Motor neuron (in vitro differentiated cells): ENCODE measurements at regions not wholly inside any gene's neighbourhood (a gene's known extent, or its start where the extent isn't known, plus 50 kb on each side); places are given as distances from the start of the nearest gene placed in this dataset.
A peak's percentile ranks its signal among the peaks of the same experiment; 100 is the strongest.

Source experiments
- ATAC-seq, 8 experiments: fragments of 200-7000 bp; cut with Tn5 transposase; replicated peaks in 6 of 8; 2 replicates each; pipeline ENCODE4 v1.8.0; 2021; ENCODE audit warnings: mild to moderate bottlenecking in 8 of 8, moderate library complexity in 8 of 8
- H3K27ac ChIP-seq, 2 donors: fragments of 250-450 bp; sonication (Bioruptor Pico); 2 replicates each; pipeline ENCODE4 v1.9.0; 2021; ENCODE audit warnings: antibody characterized with exemption in 2 of 2, mild to moderate bottlenecking in 2 of 2, moderate library complexity in 1 of 2
- H3K4me1 ChIP-seq, 2 donors: fragments of 250-450 bp; sonication (Bioruptor Pico); replicated peaks in 1 of 2; 2 replicates each; pipeline ENCODE4 v1.6.1; 2021; ENCODE audit warnings: antibody characterized with exemption in 2 of 2, mild to moderate bottlenecking in 2 of 2, moderate library complexity in 1 of 2
- H3K4me3 ChIP-seq, 5 donors: fragments of 250-450 bp; sonication (Bioruptor Pico); 2 replicates each; pipeline ENCODE4 v1.9.0; 2021; ENCODE audit warnings: antibody characterized with exemption in 5 of 5, mild to moderate bottlenecking in 5 of 5, moderate library complexity in 4 of 5
- WGBS, 10 experiments: fragments of 450-650 bp; shearing (Covaris generic); methylation state at CpG; one replicate each; pipeline ENCODE4 v1.0.0; 2022; 5-methylcytosine and 5-hydroxymethylcytosine counted together
- in situ Hi-C, 9 experiments: fragments of 400-800 bp; cut with MboI; loops; one replicate each; pipeline ENCODE4 v1.15.0; 2021; ENCODE audit warnings: low sequenced_read_pairs in 9 of 9, low pct_unique_long_range_greater_than_20kb in 2 of 9; ENCODE audit not compliant: unreplicated experiment in 9 of 9

DNA sequence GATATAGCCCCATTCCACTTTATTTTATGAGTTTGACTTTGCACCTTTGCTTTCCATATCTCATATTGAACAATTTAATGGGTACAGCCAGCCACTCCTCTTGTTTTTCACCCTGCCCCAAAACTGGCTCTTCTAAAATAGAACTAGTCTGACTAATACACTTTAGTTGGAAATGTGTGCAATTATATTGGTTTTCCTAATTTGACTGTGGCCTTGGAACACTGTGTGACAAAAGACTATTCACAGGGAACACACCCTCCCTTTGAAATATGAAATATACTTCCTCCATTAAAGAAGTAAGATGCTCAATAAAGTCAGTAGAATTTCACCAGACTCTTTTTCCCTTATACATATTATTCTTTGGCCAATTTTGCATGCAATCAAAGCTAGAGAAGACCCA, 218.6 kb upstream of the DCN start:
- ATAC-seq = no peak
- no peak overlapping the region for H3K4me3 ChIP-seq
- H3K4me1 ChIP-seq = peaks cover 13 to 15% of the 10 kb centered on the region in 2 donors
- in situ Hi-C loops = no loop called here
- no peak overlapping the region for H3K27ac ChIP-seq

DNA sequence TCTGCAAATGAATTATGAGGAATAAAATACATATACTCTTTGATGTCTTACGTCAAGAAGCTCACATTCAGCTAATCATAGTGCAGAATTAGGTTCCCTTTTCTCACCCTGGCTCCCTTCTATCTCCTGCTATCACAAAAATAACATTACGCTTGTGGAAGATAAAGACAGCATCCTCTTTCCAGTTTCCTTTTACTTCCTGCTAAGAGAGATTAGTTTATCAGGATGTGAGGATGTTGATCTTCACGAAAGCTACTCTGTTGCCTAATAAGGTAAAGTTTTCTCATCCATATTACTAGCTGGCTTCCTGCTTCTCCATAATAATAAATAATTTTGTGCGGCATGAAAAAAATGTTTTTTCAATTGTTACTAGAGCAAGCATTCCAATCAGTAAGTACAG, 217.7 kb upstream of the DCN start:
- ATAC-seq = no peak
- no peak overlapping the region for H3K4me3 ChIP-seq
- no peak overlapping the region for H3K27ac ChIP-seq
- in situ Hi-C loops = no loop called here
- 91 to 100% (median 95%) methylated on average over 1 to 4 of the region's 4 CpGs for WGBS, 10 experiments
- peaks cover 12 to 14% of the 10 kb centered on the region in 2 donors for H3K4me1 ChIP-seq

- H3K4me1 ChIP-seq = no peaks in the 10 kb centered on the region
- 67 to 100% (median 87%) methylated on average over 1 to 4 of the region's 4 CpGs; no CpG with 5 or more reads in 1 of the 10 experiments for WGBS, 10 experiments
- no peak overlapping the region for H3K27ac ChIP-seq
- ATAC-seq = no peak
- in situ Hi-C loops = loop anchor here in 7 of 9 experiments (10.0 to 25.0 kb wide), 5 partner anchors 164 to 1164 kb away; partner anchors contain the start of gene BTG1 (in 6 of the 7)
- no peak overlapping the region for H3K4me3 ChIP-seq
Measured at GRCh38 chr12:91397866-91398532, 215.4 kb upstream of the DCN start.

GRCh38 chr12:91396293-91396692, 213.7 kb upstream of the DCN start:
- no peak overlapping the region for H3K27ac ChIP-seq
- in situ Hi-C loops = loop anchor here in 7 of 9 experiments (10.0 to 25.0 kb wide), 5 partner anchors 166 to 1166 kb away; partner anchors contain the start of gene BTG1 (in 6 of the 7)
- no peaks in the 10 kb centered on the region for H3K4me1 ChIP-seq
- no peak overlapping the region for H3K4me3 ChIP-seq
- no peak for ATAC-seq

GRCh38 chr12:91395628-91396135, 213.1 kb upstream of the DCN start:
- in situ Hi-C loops = loop anchor here in 7 of 9 experiments (10.0 to 25.0 kb wide), 5 partner anchors 167 to 1167 kb away; partner anchors contain the start of gene BTG1 (in 6 of the 7)
- no peak overlapping the region for H3K4me3 ChIP-seq
- WGBS, 10 experiments = 62 to 93% (median 76%) methylated on average over 3 to 5 of the region's 5 CpGs; no CpG with 5 or more reads in 4 of the 10 experiments
- H3K4me1 ChIP-seq = no peaks in the 10 kb centered on the region
- ATAC-seq = no peak
- H3K27ac ChIP-seq = no peak overlapping the region

DNA sequence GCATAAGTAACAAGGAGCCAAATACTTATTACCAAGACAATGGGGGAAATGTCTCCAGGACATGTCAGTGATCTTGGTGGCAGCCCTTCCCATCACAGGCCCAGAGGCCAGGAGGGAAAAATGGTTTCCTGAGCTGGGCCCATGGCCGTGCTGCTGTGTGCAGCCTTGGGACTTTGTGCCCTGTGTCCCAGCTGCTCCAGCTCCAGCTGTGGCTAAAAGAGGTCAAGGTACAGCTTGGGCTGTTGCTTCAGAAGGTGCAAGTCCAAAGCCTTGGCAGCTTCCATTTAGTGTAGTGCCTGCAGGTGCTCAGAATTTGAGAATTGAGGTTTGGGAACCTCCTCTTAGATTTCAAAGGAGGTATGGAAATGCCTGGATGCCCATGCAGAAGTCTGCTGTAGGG, 212.3 kb upstream of the DCN start:
- H3K27ac ChIP-seq = no peak overlapping the region
- WGBS, 10 experiments = 100% methylated on average over 1 of the region's 1 CpG; no CpG with 5 or more reads in 7 of the 10 experiments
- in situ Hi-C loops = loop anchor here in 7 of 9 experiments (10.0 to 25.0 kb wide), 5 partner anchors 167 to 1167 kb away; partner anchors contain the start of gene BTG1 (in 6 of the 7)
- no peaks in the 10 kb centered on the region for H3K4me1 ChIP-seq
- no peak for ATAC-seq
- H3K4me3 ChIP-seq = no peak overlapping the region

- in situ Hi-C loops = loop anchor here in 7 of 9 experiments (25.0 kb wide), 4 partner anchors 174 to 1174 kb away; partner anchors contain the start of gene BTG1 (in 6 of the 7)
- Histone ChIP-seq H3K27ac (no peak overlapping the region), H3K4me1 (no peaks in the 10 kb centered on the region), H3K4me3 (no peak overlapping the region)
- WGBS, 10 experiments = 29 to 100% (median 59%) methylated on average over 1 of the region's 1 CpG; no CpG with 5 or more reads in 4 of the 10 experiments
- no peak for ATAC-seq
Measured at GRCh38 chr12:91388573-91388972, 206.0 kb upstream of the DCN start.

- ATAC-seq = no peak
- Histone ChIP-seq H3K27ac (no peak overlapping the region), H3K4me1 (peaks cover 4 to 9% of the 10 kb centered on the region in 2 donors), H3K4me3 (no peak overlapping the region)
- 30 to 100% (median 83%) methylated on average over 1 to 2 of the region's 2 CpGs for WGBS, 10 experiments
- in situ Hi-C loops = loop anchor here in 7 of 9 experiments (25.0 kb wide), 4 partner anchors 175 to 1175 kb away; partner anchors contain the start of gene BTG1 (in 6 of the 7)
Measured at GRCh38 chr12:91387461-91388134, 205.0 kb upstream of the DCN start.

GRCh38 chr12:91384806-91385205, 202.2 kb upstream of the DCN start:
- no peak overlapping the region for H3K27ac ChIP-seq
- peaks cover 18 to 23% of the 10 kb centered on the region in 2 donors for H3K4me1 ChIP-seq
- in situ Hi-C loops = loop anchor here in 7 of 9 experiments (25.0 kb wide), 4 partner anchors 177 to 1177 kb away; partner anchors contain the start of gene BTG1 (in 6 of the 7)
- 57 to 100% (median 100%) methylated on average over 1 to 2 of the region's 2 CpGs for WGBS, 10 experiments
- no peak overlapping the region for H3K4me3 ChIP-seq
- no peak for ATAC-seq

- ATAC-seq = no peak
- WGBS, 10 experiments = 77 to 100% (median 100%) methylated on average over 1 of the region's 1 CpG; no CpG with 5 or more reads in 3 of the 10 experiments
- Histone ChIP-seq H3K4me3 (no peak overlapping the region), H3K4me1 (peaks cover 19 to 23% of the 10 kb centered on the region in 2 donors), H3K27ac (no peak overlapping the region)
- in situ Hi-C loops = loop anchor here in 7 of 9 experiments (25.0 kb wide), 4 partner anchors 178 to 1178 kb away; partner anchors contain the start of gene BTG1 (in 6 of the 7)
Measured at GRCh38 chr12:91384366-91384765, 201.7 kb upstream of the DCN start.

DNA sequence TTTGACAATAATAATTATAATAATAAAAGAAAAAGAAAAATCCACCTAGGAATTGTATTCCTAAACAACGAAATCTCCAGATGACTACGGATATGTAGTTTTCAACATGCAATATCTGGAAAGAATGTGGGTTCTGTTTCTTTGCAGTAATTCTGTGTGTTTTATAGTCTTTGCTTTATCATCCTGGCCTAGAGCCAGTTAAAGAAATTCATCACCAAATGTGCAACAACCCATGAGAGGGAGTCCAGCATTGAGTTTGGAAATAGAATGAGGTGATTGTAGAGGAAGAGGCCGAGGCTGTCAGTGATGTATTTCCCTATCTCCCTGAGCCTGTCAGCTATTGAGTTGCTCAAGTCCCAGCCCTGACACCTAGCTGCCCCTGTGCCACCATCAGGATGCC, 200.5 kb upstream of the DCN start:
- no peak overlapping the region for H3K27ac ChIP-seq
- H3K4me3 ChIP-seq = no peak overlapping the region
- 43 to 96% (median 60%) methylated on average over 1 to 3 of the region's 3 CpGs; no CpG with 5 or more reads in 1 of the 10 experiments for WGBS, 10 experiments
- H3K4me1 ChIP-seq = peaks cover 28 to 35% of the 10 kb centered on the region in 2 donors
- ATAC-seq = no peak
- in situ Hi-C loops = loop anchor here in 7 of 9 experiments (25.0 kb wide), 4 partner anchors 179 to 1179 kb away; partner anchors contain the start of gene BTG1 (in 6 of the 7)

- peak; percentile 40 to 70 (median 58) for ATAC-seq
- in situ Hi-C loops = loop anchor here in 7 of 9 experiments (25.0 kb wide), 4 partner anchors 180 to 1180 kb away; partner anchors contain the start of gene BTG1 (in 6 of the 7)
- Histone ChIP-seq H3K4me1 (peaks cover 29 to 42% of the 10 kb centered on the region in 2 donors), H3K27ac (peak overlapping the region; percentile 60 to 78), H3K4me3 (peak overlapping the region; percentile 30 to 52 (median 39))
- WGBS, 10 experiments = 0 to 20% (median 0%) methylated on average over 1 to 4 of the region's 4 CpGs; no CpG with 5 or more reads in 1 of the 10 experiments
Measured at GRCh38 chr12:91382081-91382543, 199.5 kb upstream of the DCN start.
